ENCODE measurements at regions not wholly inside any gene's neighbourhood (a gene's known extent, or its start where the extent isn't known, plus 50 kb on each side); places are given as distances from the start of the nearest gene placed in this dataset.
A peak's percentile ranks its signal among the peaks of the same experiment; 100 is the strongest.

- TF ChIP-seq EZH2phosphoT487 (IDR thresholded peaks at IDR 0.05; ENCODE audit: low read depth, severe bottlenecking, unreplicated experiment) = no peak
- no peak for TF ChIP-seq EZH2 (IDR thresholded peaks at IDR 0.05; ENCODE audit: borderline replicate concordance)
- no peak for TF ChIP-seq CTCF (IDR thresholded peaks at IDR 0.05; ENCODE audit: poor library complexity)
- Histone ChIP-seq H3K9me3 (ENCODE audit: low read depth) (no peaks in the 10 kb centered on the region), H3K27ac (no peak overlapping the region), H2AFZ (no peak overlapping the region), H3K79me2 (no peaks in the 10 kb centered on the region), H3K4me1 (ENCODE audit: insufficient read depth) (peaks cover 19% of the 10 kb centered on the region), H3K4me3 (no peak overlapping the region), H3K36me3 (replicated peaks; ENCODE audit: insufficient read depth, low read depth) (no peaks in the 10 kb centered on the region), H4K20me1 (ENCODE audit: insufficient read depth, poor library complexity, severe bottlenecking) (no peaks in the 10 kb centered on the region), H3K9me2 (replicated peaks; ENCODE audit: insufficient read depth) (no peaks in the 10 kb centered on the region), H3K4me2 (no peak overlapping the region), H3K27me3 (no peaks in the 10 kb centered on the region)
- 91% methylated on average over 2 of the region's 2 CpGs for WGBS (ENCODE audit: low lambda C conversion rate, missing lambda C conversion rate)
- no peak for DNase-seq (ENCODE audit: low spot score)
Observed at GRCh38 chr2:37458133-37458532, 113.7 kb downstream of the QPCT start.

- H2AFZ ChIP-seq = no peak overlapping the region
- 67% methylated on average over 3 of the region's 3 CpGs for WGBS (ENCODE audit: low lambda C conversion rate, missing lambda C conversion rate)
- peak overlapping the region; percentile 49 for H3K27ac ChIP-seq
- H4K20me1 ChIP-seq (ENCODE audit: insufficient read depth, poor library complexity, severe bottlenecking) = no peaks in the 10 kb centered on the region
- H3K36me3 ChIP-seq (replicated peaks; ENCODE audit: insufficient read depth, low read depth) = no peaks in the 10 kb centered on the region
- H3K9me2 ChIP-seq (replicated peaks; ENCODE audit: insufficient read depth) = no peaks in the 10 kb centered on the region
- peaks cover 19% of the 10 kb centered on the region for H3K4me1 ChIP-seq (ENCODE audit: insufficient read depth)
- no peaks in the 10 kb centered on the region for H3K79me2 ChIP-seq
- H3K4me2 ChIP-seq = peak overlapping the region; percentile 27
- H3K4me3 ChIP-seq = no peak overlapping the region
- DNase-seq (ENCODE audit: low spot score) = no peak
- no peaks in the 10 kb centered on the region for H3K27me3 ChIP-seq
- H3K9me3 ChIP-seq (ENCODE audit: low read depth) = no peaks in the 10 kb centered on the region
- TF ChIP-seq CTCF (IDR thresholded peaks at IDR 0.05; ENCODE audit: poor library complexity) = no peak
- no peak for TF ChIP-seq EZH2phosphoT487 (IDR thresholded peaks at IDR 0.05; ENCODE audit: low read depth, severe bottlenecking, unreplicated experiment)
- TF ChIP-seq EZH2 (IDR thresholded peaks at IDR 0.05; ENCODE audit: borderline replicate concordance) = no peak
Observed at GRCh38 chr2:37459095-37459981, 114.9 kb downstream of the QPCT start.

- H3K27ac ChIP-seq = peak overlapping the region; percentile 42
Observed at GRCh38 chr2:37460896-37461229, 116.4 kb downstream of the QPCT start.

More at GRCh38 chr2:37460896-37461229, 116.4 kb downstream of the QPCT start:
- H3K9me3 ChIP-seq (ENCODE audit: low read depth) = no peaks in the 10 kb centered on the region
- H2AFZ ChIP-seq = no peak overlapping the region
- H3K4me1 ChIP-seq (ENCODE audit: insufficient read depth) = peaks cover 19% of the 10 kb centered on the region
- H3K4me3 ChIP-seq = no peak overlapping the region
- no peaks in the 10 kb centered on the region for H4K20me1 ChIP-seq (ENCODE audit: insufficient read depth, poor library complexity, severe bottlenecking)
- no peaks in the 10 kb centered on the region for H3K36me3 ChIP-seq (replicated peaks; ENCODE audit: insufficient read depth, low read depth)
- H3K4me2 ChIP-seq = peak overlapping the region; percentile 22
- H3K79me2 ChIP-seq = no peaks in the 10 kb centered on the region
- no peaks in the 10 kb centered on the region for H3K9me2 ChIP-seq (replicated peaks; ENCODE audit: insufficient read depth)
- no peak for TF ChIP-seq EZH2 (IDR thresholded peaks at IDR 0.05; ENCODE audit: borderline replicate concordance)
- TF ChIP-seq EZH2phosphoT487 (IDR thresholded peaks at IDR 0.05; ENCODE audit: low read depth, severe bottlenecking, unreplicated experiment) = no peak
- no peak for TF ChIP-seq CTCF (IDR thresholded peaks at IDR 0.05; ENCODE audit: poor library complexity)
- H3K27me3 ChIP-seq = no peaks in the 10 kb centered on the region
- DNase-seq (ENCODE audit: low spot score) = no peak
- WGBS (ENCODE audit: low lambda C conversion rate, missing lambda C conversion rate) = 70% methylated on average over 2 of the region's 2 CpGs
